Keratinocyte (primary cell): ENCODE measurements at regions not wholly inside any gene's neighbourhood (a gene's known extent, or its start where the extent isn't known, plus 50 kb on each side); places are given as distances from the start of the nearest gene placed in this dataset.

Experiments
- DNase-seq: peaks from one replicate; pipeline ENCODE4 v3.0.0-alpha.2; 2011; ENCODE audit warnings: low read depth, missing footprints, low spot score
- FAIRE-seq: peaks from 2 replicates; lab custom pipeline; 2011; peaks lifted over from hg19 to GRCh38; lab: Jason Lieb, UNC
- H2AFZ ChIP-seq: 2 replicates; pipeline ENCODE4 v1.6.0; 2012; ENCODE audit warnings: low read length, control low read depth, inconsistent platforms; ENCODE audit not compliant: control insufficient read depth
- H3K27ac ChIP-seq: 2 replicates; pipeline ENCODE4 v1.5.1; 2011; ENCODE audit warnings: low read length; ENCODE audit not compliant: control insufficient read depth, insufficient read depth
- H3K27me3 ChIP-seq: 3 replicates; pipeline ENCODE4 v1.6.0; 2011; ENCODE audit warnings: low read length; ENCODE audit not compliant: control insufficient read depth, insufficient read depth; ENCODE audit errors: extremely low read depth
- H3K36me3 ChIP-seq, 2 experiments: 2 replicates in 1 of 2; 3 replicates in 1 of 2; pipeline ENCODE4 v1.5.1; 2011; ENCODE audit warnings: low read length in 2 of 2, mild to moderate bottlenecking in 1 of 2; ENCODE audit not compliant: control insufficient read depth in 2 of 2, insufficient read depth in 2 of 2; ENCODE audit errors: extremely low read depth in 1 of 2
- H3K4me1 ChIP-seq: 3 replicates; pipeline ENCODE4 v1.5.1; 2011; ENCODE audit warnings: low read length; ENCODE audit not compliant: control insufficient read depth, insufficient read depth; ENCODE audit errors: extremely low read depth
- H3K4me2 ChIP-seq: 3 replicates; pipeline ENCODE4 v1.6.0; 2011; ENCODE audit warnings: low read depth, low read length; ENCODE audit not compliant: control insufficient read depth, insufficient read depth; ENCODE audit errors: extremely low read depth
- H3K4me3 ChIP-seq, 3 experiments: fragments of 200-600 bp in 1 of 3; sonication (generic) in 1 of 3; 2 replicates in 2 of 3; 3 replicates in 1 of 3; pipeline ENCODE4 v1.5.1; 2011 to 2016; ENCODE audit warnings: low read length in 3 of 3, mild to moderate bottlenecking in 3 of 3, control low read depth in 2 of 3, inconsistent platforms in 1 of 3, low read depth in 1 of 3, mixed read lengths in 1 of 3, mixed run types in 1 of 3, moderate library complexity in 1 of 3; ENCODE audit not compliant: control insufficient read depth in 2 of 3, insufficient read depth in 2 of 3; ENCODE audit errors: extremely low read depth in 1 of 3
- H3K79me2 ChIP-seq: 2 replicates; pipeline ENCODE4 v1.6.0; 2012; ENCODE audit warnings: low read length; ENCODE audit not compliant: control insufficient read depth, insufficient read depth
- H3K9ac ChIP-seq: 3 replicates; pipeline ENCODE4 v1.6.0; 2011; ENCODE audit warnings: low read length; ENCODE audit not compliant: control insufficient read depth, insufficient read depth; ENCODE audit errors: extremely low read depth
- H3K9me1 ChIP-seq: 3 replicates; pipeline ENCODE4 v1.6.0; 2011; ENCODE audit warnings: low read length; ENCODE audit not compliant: control insufficient read depth, insufficient read depth; ENCODE audit errors: extremely low read depth
- H3K9me3 ChIP-seq: 2 replicates; pipeline ENCODE4 v1.5.1; 2012; ENCODE audit warnings: low read depth, low read length; ENCODE audit not compliant: control insufficient read depth
- H4K20me1 ChIP-seq: 3 replicates; pipeline ENCODE4 v1.6.0; 2011; ENCODE audit warnings: low read length; ENCODE audit not compliant: control insufficient read depth, insufficient read depth; ENCODE audit errors: extremely low read depth
- CTCF ChIP-seq, 3 experiments: IDR thresholded peaks in 1 of 3; conservative IDR thresholded peaks in 1 of 3; optimal IDR thresholded peaks in 1 of 3; 2 replicates in 2 of 3; 3 replicates in 1 of 3; pipeline versions ENCODE3 to v1.5.1; 2011; ENCODE audit warnings: low read length in 3 of 3, mild to moderate bottlenecking in 3 of 3, moderate library complexity in 2 of 3, control low read depth in 1 of 3, inconsistent platforms in 1 of 3; ENCODE audit not compliant: insufficient read depth in 2 of 3; ENCODE audit errors: extremely low read depth in 1 of 3
- EZH2 ChIP-seq: IDR thresholded peaks from one replicate; pipeline ENCODE4 v1.6.1; 2012; ENCODE audit warnings: inconsistent platforms, mild to moderate bottlenecking, low read length, moderate library complexity
- dilution Hi-C: fragments of 300-500 bp; cut with MboI; formaldehyde crosslinking; loops from one replicate; pipeline ENCODE4 v1.7.0; 2020; ENCODE audit warnings: low sequenced_read_pairs; ENCODE audit not compliant: extremely low pct_ligation_motif_present

- H3K4me3 ChIP-seq = no peak overlapping the region
- H3K9me3 ChIP-seq = no peaks in the 10 kb centered on the region
- H3K9ac ChIP-seq = no peak overlapping the region
- no peak for DNase-seq
- H2AFZ ChIP-seq = no peak overlapping the region
- H3K27me3 ChIP-seq = no peaks in the 10 kb centered on the region
- no peaks in the 10 kb centered on the region for H4K20me1 ChIP-seq
- FAIRE-seq = no peak
- dilution Hi-C loops = no loop called here
- H3K4me2 ChIP-seq = no peak overlapping the region
- no peaks in the 10 kb centered on the region for H3K36me3 ChIP-seq
- peaks cover 5% of the 10 kb centered on the region for H3K4me1 ChIP-seq
- H3K79me2 ChIP-seq = no peaks in the 10 kb centered on the region
- H3K9me1 ChIP-seq = no peaks in the 10 kb centered on the region
- TF ChIP-seq EZH2 (no peak), CTCF (optimal IDR thresholded peaks at IDR 0.05 in 1 of 3, IDR thresholded peaks at IDR 0.05 in 1 of 3, conservative IDR thresholded peaks at IDR 0.05 in 1 of 3; ENCODE audit: extremely low read depth in 1 of 3, insufficient read depth in 2 of 3, low read length in 3 of 3) (no peak)
- no peak overlapping the region for H3K27ac ChIP-seq
Observed at GRCh38 chr2:44110444-44110843, 58.2 kb upstream of the PPM1B start.

GRCh38 chr2:44112096-44112495 is 56.6 kb upstream of the PPM1B start:
- no peaks in the 10 kb centered on the region for H4K20me1 ChIP-seq
- no peaks in the 10 kb centered on the region for H3K27me3 ChIP-seq
- H3K4me3 ChIP-seq = no peak overlapping the region
- DNase-seq (no peak), FAIRE-seq (no peak)
- H3K27ac ChIP-seq = no peak overlapping the region
- H3K9me1 ChIP-seq = no peaks in the 10 kb centered on the region
- no peaks in the 10 kb centered on the region for H3K36me3 ChIP-seq
- no peaks in the 10 kb centered on the region for H3K9me3 ChIP-seq
- no peak overlapping the region for H3K9ac ChIP-seq
- H3K4me1 ChIP-seq = peaks cover 5% of the 10 kb centered on the region
- TF ChIP-seq EZH2 (no peak), CTCF (optimal IDR thresholded peaks at IDR 0.05 in 1 of 3, IDR thresholded peaks at IDR 0.05 in 1 of 3, conservative IDR thresholded peaks at IDR 0.05 in 1 of 3; ENCODE audit: extremely low read depth in 1 of 3, insufficient read depth in 2 of 3, low read length in 3 of 3) (no peak)
- no peaks in the 10 kb centered on the region for H3K79me2 ChIP-seq
- no peak overlapping the region for H2AFZ ChIP-seq
- dilution Hi-C loops = no loop called here
- no peak overlapping the region for H3K4me2 ChIP-seq
